SIG-M5 treated with dmso at 0.1 percent for 504 hours (cell line): ENCODE measurements at regions not wholly inside any gene's neighbourhood (a gene's known extent, or its start where the extent isn't known, plus 50 kb on each side); places are given as distances from the start of the nearest gene placed in this dataset.
"Not testable (repeated sequence)": the region's sequence is repeated elsewhere in the genome, so short reads cannot be mapped to it uniquely, and the experiment has no call there.

ENCODE experiments used
- DNase-seq: peaks from one replicate; lab custom pipeline; 2025; ENCODE audit not compliant: unreplicated experiment; lab: John Stamatoyannopoulos, UW

- DNase-seq, result no peak
Measured at GRCh38 chr1:220942278-220942677, 63.0 kb downstream of the HLX start.

DNA sequence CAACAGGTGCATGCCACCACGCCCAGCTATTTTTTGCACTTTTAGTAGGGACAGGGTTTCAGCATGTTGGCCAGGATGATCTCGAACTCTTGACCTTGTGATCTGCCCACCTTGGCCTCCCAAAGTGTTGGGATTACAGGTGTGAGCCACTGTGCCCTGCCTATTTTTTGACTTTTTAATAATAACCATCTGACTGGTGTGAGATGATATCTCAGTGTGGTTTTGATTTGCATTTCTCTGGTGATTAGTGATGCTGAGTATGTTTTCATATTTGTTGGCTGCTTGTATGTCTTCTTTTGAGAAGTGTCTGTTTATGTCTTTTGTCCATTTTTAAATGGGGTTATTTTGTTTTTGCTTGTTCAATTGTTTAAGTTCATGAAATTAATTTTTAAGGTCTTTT lies 63.7 kb downstream of the HLX start:
- not testable (repeated sequence) for DNase-seq

DNA sequence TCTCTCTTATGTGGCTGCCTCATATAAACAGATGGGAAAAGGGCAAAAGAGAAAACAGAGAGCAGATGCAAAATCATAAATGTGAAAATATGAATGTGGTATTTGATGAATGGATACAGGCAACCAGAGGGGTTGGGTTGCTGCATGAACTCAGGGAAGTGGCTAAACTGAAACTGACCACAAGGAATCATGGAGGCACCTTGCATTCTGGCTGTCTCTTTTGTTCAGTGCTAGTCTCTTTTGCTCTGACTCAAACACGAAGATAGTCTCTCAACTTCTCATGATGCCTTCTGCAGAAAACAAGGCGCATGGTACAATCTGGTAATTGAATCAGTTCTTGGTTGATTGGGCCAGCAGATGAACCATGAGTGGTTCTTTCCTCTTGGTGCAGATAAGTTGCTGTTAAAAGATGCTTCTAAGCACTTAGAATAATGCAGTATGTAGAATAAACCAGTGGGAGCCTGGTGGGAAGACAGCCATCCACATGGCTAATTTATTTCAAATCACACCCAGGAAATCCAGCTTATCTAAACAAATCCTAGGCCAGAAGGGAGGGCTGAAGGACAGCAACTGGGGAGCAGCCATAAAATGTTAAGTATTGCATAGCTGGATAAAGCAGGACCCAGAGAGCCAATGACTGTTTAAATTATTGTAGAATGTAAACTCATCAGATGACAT lies 64.2 kb downstream of the HLX start:
- DNase-seq, result no peak

GRCh38 chr1:220950576-220950975 lies 71.3 kb downstream of the HLX start:
- no peak for DNase-seq

GRCh38 chr1:220952961-220953643 lies 73.9 kb downstream of the HLX start:
- DNase-seq, result no peak

GRCh38 chr1:220954321-220955075 lies 75.3 kb downstream of the HLX start:
- no peak for DNase-seq

DNA sequence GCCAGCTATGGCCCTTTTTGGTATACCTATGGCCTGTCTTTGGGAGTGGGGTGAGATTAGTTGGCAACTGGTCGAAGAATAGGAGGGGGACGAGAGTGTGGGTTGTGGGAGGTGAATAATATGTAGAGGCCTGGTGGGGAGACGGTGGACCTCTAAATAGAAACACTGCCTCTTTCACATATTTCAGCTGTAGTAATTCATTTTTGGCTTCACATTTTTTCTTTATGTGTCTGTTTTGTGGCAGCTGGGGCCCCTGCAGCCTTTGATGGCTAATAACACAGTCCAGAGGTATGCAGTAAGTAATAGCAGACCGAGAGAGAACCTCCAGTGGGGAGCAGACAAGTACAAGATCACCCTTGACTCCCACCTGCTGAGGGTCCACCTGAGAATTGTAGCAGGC lies 75.9 kb downstream of the HLX start:
- DNase-seq, result no peak

DNA sequence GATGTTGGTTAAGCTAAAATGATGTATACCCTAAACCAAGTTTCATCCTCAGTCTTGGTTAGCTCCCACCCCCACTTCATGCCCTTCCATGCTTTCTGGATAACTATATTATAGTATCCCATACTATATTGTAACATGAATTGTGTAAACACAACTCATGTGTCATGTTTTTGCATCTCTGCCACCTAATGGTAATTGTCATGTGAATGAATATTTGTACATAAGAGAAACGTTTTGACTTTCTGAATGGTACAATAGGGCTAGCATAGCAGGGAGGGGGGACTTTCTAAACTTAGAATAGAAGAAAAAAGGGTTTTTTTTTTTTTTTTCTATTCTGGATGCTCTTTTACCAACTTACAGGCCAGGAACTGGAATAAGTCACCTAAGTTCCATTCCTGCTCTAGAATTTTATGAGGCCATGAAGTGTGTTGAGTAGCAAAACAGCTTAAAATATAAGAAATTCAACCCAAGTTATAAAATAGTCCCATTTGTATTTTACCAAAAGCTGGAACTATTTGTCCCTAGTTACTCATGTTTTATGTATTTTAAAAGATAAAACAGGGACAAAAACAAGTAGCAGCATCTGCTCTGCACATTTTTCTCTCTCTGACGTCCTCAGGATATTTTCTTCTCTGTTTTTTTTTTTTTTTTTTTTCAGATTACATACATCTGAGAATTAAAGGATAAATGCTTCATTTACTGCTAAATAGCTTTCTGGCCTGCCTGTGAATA lies 77.4 kb downstream of the HLX start:
- DNase-seq, result no peak

DNA sequence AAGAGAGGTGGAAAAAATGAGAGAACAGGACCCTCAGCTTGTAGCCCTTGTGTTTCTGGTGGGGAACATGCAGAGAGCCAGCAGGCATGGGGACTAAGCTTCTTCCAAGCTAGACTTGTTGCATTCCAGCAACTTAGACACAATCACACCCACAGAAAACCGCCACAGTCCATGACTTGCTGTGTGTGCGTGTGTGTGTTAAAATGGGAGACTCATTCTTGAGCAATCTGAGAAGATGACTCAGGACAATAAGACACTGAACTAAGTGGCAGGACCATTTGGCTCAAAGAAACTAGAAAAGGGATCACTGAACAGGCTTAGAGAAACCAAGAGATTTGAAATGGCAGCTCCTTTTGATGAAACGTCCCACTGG lies 78.0 kb downstream of the HLX start:
- DNase-seq, result peak; percentile 87

DNA sequence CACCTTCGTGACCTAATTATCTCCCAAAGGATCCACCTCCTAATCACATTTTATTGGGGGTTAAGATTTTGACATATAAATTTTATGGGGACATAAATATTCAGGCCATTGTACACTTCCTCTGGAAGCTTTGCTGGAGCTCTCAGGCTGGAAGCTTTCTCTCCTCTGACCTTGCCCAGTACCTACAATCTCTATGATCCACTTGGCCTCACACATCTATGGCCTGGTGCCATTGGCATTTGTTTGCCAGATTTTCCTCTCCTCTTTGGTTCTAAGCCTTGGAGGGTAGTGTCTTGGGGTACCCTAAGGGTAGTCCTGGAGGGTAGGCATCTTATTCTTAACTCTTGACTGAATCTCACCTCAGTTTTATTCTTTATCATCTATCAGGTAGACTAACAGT lies 79.0 kb downstream of the HLX start:
- DNase-seq, result no peak

DNA sequence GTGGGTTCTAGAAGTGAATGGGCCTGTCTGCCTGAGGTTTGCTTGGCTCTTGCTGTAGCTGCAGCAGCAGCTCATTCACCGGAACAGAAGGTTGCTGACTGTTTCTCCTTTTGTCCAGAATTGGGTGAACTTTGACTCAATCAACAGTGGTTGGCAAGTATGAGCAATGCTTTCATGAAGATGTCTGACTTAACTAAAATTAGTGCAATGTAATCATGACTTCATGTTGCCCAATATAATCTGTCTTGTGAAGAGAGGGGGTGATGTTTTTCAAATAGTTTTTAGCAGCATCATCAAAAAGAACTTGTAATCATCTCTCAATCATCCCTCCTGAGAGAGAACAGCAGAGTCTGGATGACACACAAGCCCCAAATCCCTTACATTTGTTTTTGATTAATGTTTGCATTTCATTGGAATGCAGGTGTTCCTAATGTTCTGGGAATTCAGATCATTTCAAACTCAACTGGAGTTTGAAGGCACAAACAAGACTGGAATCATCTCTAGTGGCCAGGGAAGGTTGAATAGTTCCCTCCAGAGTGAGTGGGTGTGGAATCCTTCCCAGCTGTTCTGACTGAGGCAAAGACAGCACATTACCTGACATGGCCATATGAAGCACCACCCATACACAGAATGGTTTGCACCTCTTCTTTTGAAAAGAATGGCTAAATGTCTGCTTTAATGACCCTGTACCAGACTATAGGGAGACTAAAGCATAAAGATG lies 82.9 kb downstream of the HLX start:
- peak; percentile 88 for DNase-seq

DNA sequence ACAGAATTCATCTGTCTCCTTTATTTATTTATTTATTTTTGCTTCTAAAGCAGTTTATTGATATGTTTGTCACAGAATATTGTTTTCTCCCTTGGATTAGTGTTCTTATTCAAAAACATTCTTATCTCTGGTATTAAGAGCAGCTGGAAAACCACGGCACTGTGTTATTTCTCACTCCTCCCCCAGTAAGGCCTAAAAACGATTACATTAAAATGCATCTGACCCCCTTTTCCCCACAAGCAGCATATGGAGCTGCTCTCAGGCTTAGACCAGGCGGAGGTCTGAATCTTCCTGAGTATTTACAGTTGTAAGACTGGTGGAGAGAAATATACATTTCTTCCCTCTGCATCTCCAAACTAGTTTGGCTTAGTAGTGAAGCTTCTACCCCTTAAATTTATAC lies 86.8 kb downstream of the HLX start:
- DNase-seq, result no peak

DNA sequence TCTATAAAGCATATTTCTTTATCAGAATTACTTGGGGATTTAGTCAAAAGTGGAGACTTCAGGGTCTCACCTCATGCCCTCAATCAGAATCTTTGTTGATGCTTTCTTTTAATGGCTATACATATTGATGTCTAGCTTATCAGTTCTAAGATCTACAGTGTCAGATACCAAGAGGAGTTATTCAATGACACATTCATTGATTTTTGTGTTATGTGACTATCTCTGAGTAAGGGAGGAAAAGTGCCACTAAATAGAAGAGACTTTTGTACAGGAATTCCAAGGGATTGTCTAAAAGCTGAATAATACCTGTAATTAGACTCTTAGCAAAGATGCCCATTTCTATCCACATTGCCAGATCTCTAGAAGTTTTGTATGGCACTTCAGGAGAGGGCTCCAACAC lies 87.2 kb downstream of the HLX start:
- DNase-seq, result no peak

DNA sequence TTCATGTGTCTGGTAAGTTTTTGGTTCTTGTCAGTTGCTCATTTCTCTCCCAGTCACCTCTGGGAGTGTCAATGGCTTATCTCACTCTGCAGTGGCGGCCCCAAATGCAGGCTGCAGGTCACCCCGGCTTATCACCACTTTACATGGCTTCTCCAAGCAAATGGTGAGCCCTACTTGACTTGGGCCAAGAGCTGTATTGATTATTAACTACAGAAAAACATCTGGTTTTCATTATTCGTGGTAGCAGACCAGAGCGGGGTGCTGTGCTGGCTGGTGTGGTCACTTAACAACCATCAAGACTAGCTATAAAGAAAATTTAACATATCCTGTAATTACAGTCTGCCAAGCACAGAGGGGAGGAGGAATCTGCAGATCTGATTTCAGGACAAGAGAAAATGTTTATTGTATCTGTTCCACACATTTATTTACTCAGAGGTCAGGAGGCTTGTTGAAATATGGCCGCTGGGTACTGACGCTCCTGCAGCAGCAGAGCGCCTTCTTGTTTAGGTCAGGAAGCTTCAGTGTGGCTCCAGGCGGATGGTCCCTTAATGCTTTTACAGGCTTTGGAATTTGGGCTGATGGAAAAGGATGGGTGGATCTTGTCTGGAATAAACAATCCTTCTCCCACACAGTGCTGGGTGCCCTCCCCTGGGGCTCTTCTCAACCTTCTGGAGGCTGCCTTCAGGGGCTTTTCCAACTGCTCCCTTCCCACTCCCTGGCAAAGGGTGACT lies 87.8 kb downstream of the HLX start:
- DNase-seq, result no peak

DNA sequence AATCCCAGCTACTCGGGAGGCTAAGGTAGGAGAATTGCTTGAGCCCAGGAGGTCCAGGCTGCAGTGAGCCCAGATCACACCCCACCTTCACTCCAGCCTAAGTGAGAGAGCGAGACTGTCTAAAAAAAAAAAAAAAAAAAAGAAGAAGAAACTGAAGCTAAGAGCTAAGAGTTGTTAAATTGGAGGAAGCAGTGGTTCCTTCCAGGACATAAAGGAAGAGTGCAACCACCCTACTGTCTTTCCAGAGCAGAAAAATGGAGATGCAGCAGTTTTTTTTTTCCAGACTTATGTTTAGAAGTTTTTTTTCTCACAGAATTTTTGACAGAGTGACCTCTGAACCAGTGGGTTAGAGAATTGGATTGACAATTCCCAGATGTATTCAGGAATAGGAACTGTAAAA lies 88.7 kb downstream of the HLX start:
- no peak for DNase-seq

DNA sequence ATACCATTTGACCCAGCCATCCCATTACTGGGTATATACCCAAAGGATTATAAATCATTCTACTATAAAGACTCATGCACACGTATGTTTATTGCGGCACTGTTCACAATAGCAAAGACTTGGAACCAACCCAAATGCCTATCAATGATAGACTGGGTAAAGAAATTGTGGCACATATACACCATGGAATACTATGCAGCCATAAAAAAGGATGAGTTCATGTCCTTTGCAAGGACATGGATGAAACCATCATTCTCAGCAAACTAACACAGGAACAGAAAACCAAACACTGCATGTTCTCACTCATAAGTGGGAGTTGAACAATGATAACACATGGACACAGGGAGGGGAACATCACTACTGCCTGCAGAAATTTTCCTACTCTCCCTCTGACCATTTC lies 90.0 kb downstream of the HLX start:
- DNase-seq, result not testable (repeated sequence)

- DNase-seq, result no peak
Measured at GRCh38 chr1:220970311-220970710, 91.1 kb downstream of the HLX start.

DNA sequence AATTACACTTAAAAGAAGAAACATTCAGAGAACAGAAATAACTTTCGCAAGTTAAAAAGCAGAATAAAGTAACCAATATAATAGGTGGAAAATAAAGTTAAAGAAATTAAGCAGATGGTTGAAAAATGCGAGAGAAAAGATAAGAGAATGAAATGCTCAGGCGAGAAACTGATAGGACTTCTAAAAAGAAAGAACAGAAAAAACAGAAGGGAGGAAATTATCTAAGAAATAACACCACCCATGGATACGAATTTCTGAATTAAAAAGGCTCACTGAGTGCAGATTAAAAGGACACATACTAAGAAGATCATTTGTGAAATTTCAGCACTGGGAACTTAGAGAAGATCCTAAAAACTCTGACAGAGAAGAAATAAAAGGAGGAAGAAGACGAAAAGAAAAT lies 92.0 kb downstream of the HLX start:
- DNase-seq, result no peak

DNA sequence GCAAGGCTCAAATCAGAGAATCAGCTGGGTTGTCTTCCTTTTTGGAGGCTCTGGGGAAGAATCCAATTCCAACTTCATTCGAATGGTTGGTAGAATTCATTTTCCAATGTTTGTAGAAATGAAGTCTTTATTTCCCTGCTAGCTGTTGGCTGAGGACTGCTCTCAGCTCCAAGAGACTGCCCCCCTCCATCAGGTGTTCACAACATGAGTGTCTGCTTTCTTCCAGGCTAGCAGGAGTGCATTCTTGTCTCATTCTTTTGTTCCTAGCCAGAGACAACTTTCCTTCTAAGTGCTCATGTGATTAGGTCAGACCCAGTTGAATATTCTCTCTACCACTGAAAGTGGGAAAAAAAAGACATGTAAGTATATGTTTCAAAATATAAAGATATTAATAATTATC lies 95.2 kb downstream of the HLX start:
- DNase-seq, result no peak

GRCh38 chr1:220976390-220976789 lies 97.1 kb downstream of the HLX start:
- DNase-seq, result no peak
